Coronary artery (tissue), 2 donors: ENCODE measurements at regions not wholly inside any gene's neighbourhood (a gene's known extent, or its start where the extent isn't known, plus 50 kb on each side); places are given as distances from the start of the nearest gene placed in this dataset.

Experiments
- DNase-seq: peaks from one replicate; pipeline ENCODE4 v3.0.0-alpha.2; 2017; ENCODE audit warnings: low spot score
- H3K27ac ChIP-seq, 2 donors: fragments of 200-600 bp; sonication (generic); one replicate each; pipeline ENCODE4 v1.5.1; 2016 to 2019
- H3K4me3 ChIP-seq: fragments of 200-600 bp; sonication (generic); 2 replicates; pipeline ENCODE4 v1.5.1; 2016; ENCODE audit warnings: mild to moderate bottlenecking, moderate library complexity
- TF ChIP-seq, protein P1 (sequence below): fragments of 200-600 bp; sonication (generic); IDR thresholded peaks from one replicate; pipeline ENCODE4 v1.5.1; 2019; ENCODE audit warnings: antibody characterized with exemption

DNA sequence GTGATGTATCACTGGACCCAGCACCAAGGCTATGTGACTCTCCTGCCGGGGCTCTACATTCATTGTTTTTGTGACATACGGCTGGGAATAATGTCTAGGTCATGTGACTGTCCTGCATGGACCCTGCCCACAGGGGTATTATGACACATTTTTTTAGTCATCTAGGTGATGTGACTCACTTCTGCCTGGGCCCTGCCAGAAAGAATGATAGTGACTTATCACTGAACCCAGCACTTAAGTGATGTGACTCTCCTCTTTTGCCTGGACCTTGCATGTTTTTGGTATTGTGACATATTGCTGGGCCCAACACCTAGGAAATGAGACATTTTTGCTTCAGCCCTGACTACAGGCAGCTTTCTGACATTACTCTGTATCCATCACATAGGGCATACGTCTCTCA, 51.1 kb upstream of the ZNF107 start:
- no peak overlapping the region for H3K27ac ChIP-seq
- DNase-seq: peak; percentile 1
- TF ChIP-seq, protein P1, sequence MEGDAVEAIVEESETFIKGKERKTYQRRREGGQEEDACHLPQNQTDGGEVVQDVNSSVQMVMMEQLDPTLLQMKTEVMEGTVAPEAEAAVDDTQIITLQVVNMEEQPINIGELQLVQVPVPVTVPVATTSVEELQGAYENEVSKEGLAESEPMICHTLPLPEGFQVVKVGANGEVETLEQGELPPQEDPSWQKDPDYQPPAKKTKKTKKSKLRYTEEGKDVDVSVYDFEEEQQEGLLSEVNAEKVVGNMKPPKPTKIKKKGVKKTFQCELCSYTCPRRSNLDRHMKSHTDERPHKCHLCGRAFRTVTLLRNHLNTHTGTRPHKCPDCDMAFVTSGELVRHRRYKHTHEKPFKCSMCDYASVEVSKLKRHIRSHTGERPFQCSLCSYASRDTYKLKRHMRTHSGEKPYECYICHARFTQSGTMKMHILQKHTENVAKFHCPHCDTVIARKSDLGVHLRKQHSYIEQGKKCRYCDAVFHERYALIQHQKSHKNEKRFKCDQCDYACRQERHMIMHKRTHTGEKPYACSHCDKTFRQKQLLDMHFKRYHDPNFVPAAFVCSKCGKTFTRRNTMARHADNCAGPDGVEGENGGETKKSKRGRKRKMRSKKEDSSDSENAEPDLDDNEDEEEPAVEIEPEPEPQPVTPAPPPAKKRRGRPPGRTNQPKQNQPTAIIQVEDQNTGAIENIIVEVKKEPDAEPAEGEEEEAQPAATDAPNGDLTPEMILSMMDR: no peak
- no peak overlapping the region for H3K4me3 ChIP-seq

DNA sequence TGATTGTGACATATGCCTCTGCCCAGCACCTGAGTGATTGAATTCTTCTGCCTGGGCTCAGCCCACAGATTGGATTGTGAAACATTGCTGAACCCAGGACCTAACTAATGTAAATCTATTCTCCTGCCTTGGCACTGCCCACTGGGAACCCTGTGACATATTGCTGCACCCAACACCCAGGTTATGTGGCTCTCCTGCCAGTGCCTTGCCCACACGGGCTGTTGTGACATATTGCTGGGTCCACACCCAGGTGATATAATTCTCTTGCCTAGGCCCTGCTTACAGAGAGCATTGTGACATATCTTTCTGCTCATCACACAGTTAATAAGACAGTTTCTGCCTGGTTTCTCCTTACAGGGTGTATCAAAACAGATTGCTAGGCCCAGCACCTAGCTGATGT, 50.8 kb upstream of the ZNF680 start:
- TF ChIP-seq, protein P1: no peak
- H3K27ac ChIP-seq: no peak overlapping the region
- no peak overlapping the region for H3K4me3 ChIP-seq
- peak; percentile 33 for DNase-seq
